GM19043 (cell line): ENCODE measurements at regions not wholly inside any gene's neighbourhood (a gene's known extent, or its start where the extent isn't known, plus 50 kb on each side); places are given as distances from the start of the nearest gene placed in this dataset.
"Not testable (repeated sequence)": the region's sequence is repeated elsewhere in the genome, so short reads cannot be mapped to it uniquely, and the experiment has no call there.

ENCODE experiments used
- ATAC-seq: cut with Tn5 transposase; IDR thresholded peaks from one replicate; pipeline ENCODE4 v1.9.1; 2021; ENCODE audit warnings: low read depth; ENCODE audit not compliant: unreplicated experiment

- ATAC-seq: no peak
Measured at GRCh38 chr4:34850968-34851367, 1393.3 kb downstream of the ARAP2 start.

DNA sequence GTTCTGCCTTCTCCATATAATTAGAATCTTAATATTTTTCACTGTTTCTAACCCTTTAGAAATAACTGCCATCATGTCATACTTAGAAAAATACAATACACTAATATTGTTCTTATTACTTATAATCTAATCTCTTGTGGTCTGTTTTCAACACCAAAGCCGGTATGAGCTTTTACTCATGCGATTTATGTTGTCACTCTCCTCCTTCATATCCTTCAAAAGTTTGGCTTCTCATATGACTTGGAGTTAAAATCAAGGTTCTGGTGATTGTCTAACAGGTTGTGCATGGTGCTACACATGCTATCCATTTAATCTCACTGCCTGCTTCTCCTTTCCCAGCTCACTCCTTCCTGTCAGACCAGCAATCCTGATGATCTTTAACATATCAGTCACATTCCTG, 1392.9 kb downstream of the ARAP2 start:
- ATAC-seq: no peak

- ATAC-seq: no peak
Measured at GRCh38 chr4:34854451-34854850, 1389.9 kb downstream of the ARAP2 start.

DNA sequence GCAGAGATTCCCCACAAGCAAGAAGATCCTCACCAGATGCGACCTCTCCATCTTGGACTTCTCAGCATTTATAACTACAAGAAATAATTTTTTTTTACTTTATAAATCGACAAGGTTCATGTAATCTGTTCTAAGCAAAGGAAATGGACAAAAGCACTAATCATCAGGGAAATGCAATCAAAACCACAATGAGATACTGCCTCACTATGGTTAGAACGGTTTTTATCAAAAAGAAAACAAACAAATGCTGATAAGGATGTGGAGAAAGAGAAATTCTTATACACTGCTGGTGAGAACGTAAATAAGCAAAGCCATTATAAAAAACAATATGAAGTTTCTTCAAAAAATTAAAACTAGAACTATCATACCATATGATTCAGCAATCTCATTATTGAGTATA, 1382.6 kb downstream of the ARAP2 start:
- no peak for ATAC-seq

DNA sequence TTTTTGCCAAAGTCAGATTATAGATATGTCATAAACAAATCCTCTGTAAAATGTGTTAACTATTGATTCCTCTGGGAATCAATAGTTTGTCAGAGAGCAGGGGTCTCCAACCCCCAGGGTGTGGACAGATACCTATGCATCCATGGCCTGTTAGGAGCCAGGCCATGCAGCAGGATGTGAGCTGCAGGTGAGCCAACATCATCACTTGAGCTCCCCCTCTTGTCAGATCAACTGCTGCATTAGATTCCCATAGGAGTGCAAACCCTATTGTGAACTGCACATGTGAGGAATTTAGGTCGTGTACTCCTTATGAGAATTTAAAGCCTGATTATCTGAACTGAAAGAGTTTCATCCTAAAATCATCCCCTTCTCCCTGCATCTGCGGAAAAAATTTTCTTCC, 1365.4 kb downstream of the ARAP2 start:
- no peak for ATAC-seq

DNA sequence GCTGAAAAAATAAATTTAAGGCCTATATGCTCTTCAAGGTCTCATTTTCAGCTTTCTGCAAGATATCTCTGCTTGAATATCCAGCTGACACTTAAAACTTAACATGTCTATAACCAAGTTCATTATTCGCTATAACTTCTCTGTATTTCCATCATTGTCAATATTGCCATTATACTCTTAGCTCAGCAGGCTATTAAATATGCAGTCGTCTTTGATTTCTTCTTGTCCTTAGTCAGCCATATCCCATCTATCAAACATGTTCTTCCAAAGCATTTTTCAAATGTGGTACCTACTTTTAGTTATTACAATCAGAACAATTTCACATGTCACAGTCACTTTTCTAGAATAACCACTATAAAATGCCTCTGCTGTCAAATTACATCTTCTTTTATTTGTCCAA, 1364.1 kb downstream of the ARAP2 start:
- no peak for ATAC-seq

GRCh38 chr4:34891892-34892291, 1352.4 kb downstream of the ARAP2 start:
- no peak for ATAC-seq

DNA sequence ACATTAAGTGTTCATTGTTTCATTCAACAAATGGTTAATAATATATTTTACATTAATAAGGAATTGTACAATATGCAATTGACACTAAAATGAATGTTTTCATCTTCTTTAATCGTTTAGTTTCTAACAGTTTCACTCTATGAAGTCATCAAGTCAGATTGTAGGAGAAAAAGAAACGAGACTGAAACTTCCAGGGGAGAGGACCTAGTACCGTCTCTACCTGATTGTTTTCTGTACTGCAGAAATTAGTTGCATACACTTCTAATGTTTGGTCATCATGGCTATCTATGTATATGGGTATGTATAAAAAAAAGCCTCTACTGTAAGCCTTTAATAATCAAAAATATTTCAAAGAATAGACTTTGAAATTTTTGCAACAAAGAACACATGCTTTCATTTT, 1350.9 kb downstream of the ARAP2 start:
- no peak for ATAC-seq

DNA sequence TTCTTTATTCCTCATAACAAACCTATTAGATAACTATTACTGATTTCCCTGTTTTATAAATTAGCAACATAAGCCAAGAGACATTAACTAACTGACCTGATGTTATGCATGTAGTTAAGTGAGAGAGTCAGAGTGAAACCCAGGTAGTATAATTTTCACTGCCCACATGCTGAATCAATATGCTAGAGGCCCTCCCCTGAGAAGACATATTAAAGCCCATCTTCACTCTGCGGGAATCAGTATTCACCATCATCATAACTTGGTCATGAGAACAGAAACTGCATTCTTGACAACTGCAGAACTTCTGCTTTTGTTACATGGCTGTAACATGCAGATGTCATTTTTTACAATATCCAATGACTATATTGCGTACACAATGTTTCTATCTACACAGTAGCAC, 1324.3 kb downstream of the ARAP2 start:
- no peak for ATAC-seq

DNA sequence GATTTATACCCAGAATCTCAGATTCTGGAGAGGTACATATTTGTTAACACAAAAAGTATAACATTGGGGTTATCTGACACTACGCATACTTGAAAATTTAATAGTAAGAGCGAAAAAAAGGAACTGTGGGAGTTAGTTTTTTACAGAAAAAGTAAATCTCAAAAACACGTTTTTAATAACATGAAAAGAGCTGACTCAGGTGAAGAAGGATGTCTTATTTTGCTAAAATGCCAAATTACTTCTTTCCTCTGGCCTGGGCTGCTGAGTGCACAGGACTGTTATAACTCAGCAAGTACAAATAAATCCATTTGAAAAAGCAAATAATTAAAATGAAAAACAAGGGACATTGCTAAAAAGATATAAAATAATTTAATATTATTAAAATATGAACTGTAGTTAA, 1322.9 kb downstream of the ARAP2 start:
- ATAC-seq: no peak

DNA sequence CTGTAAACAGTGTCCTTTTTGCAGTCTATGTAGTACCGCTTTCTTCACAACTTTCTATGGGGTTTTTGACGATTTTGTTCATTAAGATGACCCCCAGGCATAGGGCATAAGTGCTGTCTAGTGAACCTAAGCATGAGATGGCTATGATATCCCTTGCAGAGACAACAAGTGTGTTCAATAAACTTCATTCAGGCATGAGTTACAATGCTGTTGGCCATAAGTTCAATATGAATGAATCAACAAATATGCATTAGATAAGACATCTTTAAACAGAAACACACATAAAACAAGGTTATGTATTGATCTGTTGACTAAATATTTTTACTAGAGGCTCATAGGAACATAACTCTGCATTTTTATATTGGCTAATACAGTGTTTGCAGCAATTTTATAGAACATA, 1322.0 kb downstream of the ARAP2 start:
- no peak for ATAC-seq

- no peak for ATAC-seq
Measured at GRCh38 chr4:34932591-34932990, 1311.7 kb downstream of the ARAP2 start.

GRCh38 chr4:34935739-34936138, 1308.6 kb downstream of the ARAP2 start:
- ATAC-seq: no peak

GRCh38 chr4:34939073-34939472, 1305.2 kb downstream of the ARAP2 start:
- ATAC-seq: no peak

DNA sequence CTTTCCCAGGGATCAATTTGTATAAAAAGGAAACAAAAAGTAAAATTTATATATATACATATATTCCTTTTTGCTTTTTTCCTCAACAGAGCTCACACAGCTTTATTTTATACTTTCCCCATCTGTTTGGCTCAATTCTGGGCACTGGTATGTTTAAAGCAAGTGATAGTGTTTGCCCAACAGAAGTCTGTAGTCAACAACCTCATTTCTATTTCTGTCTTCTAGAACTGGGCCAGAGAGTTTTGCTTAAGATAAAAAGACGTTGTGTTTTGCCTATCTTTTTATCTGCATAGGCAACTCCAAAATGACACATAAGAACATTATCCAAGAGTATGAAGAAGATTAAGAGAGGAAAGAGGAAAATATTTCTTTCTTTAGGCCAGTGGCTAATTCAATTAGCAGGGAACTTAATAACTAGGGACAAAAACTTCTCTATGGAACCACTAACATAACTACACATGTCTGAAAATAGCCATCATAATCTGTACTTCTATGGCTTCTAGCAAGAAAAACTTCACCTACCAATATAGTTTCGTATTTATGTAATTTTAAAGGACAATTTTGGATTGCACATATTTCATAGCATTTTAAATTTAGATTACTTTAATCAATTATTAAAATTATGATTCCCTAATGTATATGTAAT, 1300.5 kb downstream of the ARAP2 start:
- ATAC-seq: no peak

- no peak for ATAC-seq
Measured at GRCh38 chr4:34950926-34951325, 1293.4 kb downstream of the ARAP2 start.

GRCh38 chr4:34953145-34953799, 1291.0 kb downstream of the ARAP2 start:
- no peak for ATAC-seq

DNA sequence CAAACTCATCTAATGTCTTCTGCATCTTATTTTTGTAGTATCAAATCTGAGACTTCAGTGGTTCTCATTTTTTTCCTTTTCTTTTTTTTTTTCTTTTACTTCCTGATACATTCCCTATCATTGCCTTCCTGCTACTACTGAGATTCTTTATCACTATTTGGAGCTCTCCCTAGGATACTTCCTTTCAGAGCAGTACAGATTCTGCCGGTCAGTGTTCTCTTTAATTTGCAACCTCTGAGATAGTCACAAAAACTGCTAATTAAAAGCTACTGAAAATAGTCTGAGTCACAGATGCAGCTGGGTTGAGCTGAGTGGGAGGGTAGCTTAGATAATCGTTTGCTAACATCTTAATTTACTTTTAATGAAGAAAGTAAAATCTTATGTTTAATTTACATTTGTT, 1279.7 kb downstream of the ARAP2 start:
- no peak for ATAC-seq

GRCh38 chr4:34972189-34972588, 1272.1 kb downstream of the ARAP2 start:
- ATAC-seq: no peak

- no peak for ATAC-seq
Measured at GRCh38 chr4:34973650-34974312, 1270.5 kb downstream of the ARAP2 start.

GRCh38 chr4:34974313-34974680, 1270.0 kb downstream of the ARAP2 start:
- no peak for ATAC-seq

DNA sequence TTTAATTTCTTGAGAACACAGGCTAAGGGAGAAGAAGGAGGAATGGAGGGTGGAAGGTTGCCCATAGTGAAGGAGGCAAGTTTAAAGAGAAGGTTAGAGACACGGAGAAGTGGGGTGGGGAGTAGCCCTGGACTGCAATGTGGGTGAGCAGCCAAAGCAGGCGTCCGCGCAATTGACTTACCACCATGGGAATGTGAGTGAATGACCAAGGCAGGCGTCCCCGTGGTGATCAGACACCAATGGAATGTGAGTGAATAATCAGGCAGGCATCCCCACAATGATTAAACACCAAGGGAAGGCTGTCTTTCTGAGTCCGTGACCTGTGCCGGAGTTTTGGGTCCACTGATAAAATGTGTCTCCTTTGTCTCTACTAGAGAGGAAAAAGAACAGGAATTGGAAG, 1223.1 kb downstream of the ARAP2 start:
- not testable (repeated sequence) for ATAC-seq
